ENCODE measurements at regions not wholly inside any gene's neighbourhood (a gene's known extent, or its start where the extent isn't known, plus 50 kb on each side); places are given as distances from the start of the nearest gene placed in this dataset.
A peak's percentile ranks its signal among the peaks of the same experiment; 100 is the strongest.
"Not testable (repeated sequence)": the region's sequence is repeated elsewhere in the genome, so short reads cannot be mapped to it uniquely, and the experiment has no call there.

DNA sequence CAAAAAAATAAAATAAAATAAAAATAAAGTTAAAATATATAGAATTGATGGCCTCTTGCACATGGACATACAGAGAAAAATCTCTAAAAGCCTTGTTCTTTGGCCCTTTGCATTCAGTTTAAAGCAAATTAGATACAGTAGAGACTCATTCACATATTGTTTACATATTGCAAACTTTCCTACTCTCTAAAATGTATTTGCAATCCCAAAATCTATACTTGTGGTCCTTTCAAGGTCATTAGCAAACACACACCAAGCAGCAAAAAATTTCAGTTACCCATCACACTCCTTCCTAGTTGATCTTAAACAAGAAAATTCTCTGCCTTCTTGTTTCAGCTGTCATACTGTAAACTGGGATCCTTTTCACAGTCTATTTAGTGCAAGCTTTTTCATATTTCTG lies 61.0 kb upstream of the SLC44A3 start:
- Histone ChIP-seq H3K27ac (ENCODE audit: low read depth in 1 of 2, low read length in 2 of 2) (no peak overlapping the region), H3K27me3 (ENCODE audit: control insufficient read depth in 4 of 4, insufficient read depth in 4 of 4, low read length in 3 of 4) (no peaks in the 10 kb centered on the region), H3K4me3 (ENCODE audit: low read depth in 1 of 3, low read length in 3 of 3) (no peak overlapping the region), H3K4me1 (ENCODE audit: control insufficient read depth in 4 of 4, insufficient read depth in 4 of 4, low read length in 3 of 4) (peaks cover under 1 to 17% (median 13%) of the 10 kb centered on the region in 4 donors), H3K9me3 (ENCODE audit: control insufficient read depth in 4 of 4, low read length in 3 of 4) (no peaks in the 10 kb centered on the region), H3K36me3 (ENCODE audit: control insufficient read depth in 4 of 4, insufficient read depth in 3 of 4, low read depth in 1 of 4, low read length in 3 of 4) (no peaks in the 10 kb centered on the region), H3K9ac (ENCODE audit: low read depth in 1 of 2, low read length in 2 of 2) (no peak overlapping the region)
- TF ChIP-seq, protein P1, sequence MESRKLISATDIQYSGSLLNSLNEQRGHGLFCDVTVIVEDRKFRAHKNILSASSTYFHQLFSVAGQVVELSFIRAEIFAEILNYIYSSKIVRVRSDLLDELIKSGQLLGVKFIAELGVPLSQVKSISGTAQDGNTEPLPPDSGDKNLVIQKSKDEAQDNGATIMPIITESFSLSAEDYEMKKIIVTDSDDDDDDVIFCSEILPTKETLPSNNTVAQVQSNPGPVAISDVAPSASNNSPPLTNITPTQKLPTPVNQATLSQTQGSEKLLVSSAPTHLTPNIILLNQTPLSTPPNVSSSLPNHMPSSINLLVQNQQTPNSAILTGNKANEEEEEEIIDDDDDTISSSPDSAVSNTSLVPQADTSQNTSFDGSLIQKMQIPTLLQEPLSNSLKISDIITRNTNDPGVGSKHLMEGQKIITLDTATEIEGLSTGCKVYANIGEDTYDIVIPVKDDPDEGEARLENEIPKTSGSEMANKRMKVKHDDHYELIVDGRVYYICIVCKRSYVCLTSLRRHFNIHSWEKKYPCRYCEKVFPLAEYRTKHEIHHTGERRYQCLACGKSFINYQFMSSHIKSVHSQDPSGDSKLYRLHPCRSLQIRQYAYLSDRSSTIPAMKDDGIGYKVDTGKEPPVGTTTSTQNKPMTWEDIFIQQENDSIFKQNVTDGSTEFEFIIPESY (IDR thresholded peaks at IDR 0.05): no peak
- TF ChIP-seq HNF4G (IDR thresholded peaks at IDR 0.05) (no peak), TAF1 (conservative IDR thresholded peaks at IDR 0.05) (no peak), EGR1 (IDR thresholded peaks at IDR 0.05; ENCODE audit: low read depth in 2 of 2) (no peak), NR2F2 (IDR thresholded peaks at IDR 0.05) (no peak), GABPA (IDR thresholded peaks at IDR 0.05 in 1 of 2, conservative IDR thresholded peaks at IDR 0.05 in 1 of 2) (no peak)
- TF ChIP-seq, protein P2, sequence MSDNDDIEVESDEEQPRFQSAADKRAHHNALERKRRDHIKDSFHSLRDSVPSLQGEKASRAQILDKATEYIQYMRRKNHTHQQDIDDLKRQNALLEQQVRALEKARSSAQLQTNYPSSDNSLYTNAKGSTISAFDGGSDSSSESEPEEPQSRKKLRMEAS (IDR thresholded peaks at IDR 0.05): no peak
- DNase-seq (ENCODE audit: low spot score): no peak

DNA sequence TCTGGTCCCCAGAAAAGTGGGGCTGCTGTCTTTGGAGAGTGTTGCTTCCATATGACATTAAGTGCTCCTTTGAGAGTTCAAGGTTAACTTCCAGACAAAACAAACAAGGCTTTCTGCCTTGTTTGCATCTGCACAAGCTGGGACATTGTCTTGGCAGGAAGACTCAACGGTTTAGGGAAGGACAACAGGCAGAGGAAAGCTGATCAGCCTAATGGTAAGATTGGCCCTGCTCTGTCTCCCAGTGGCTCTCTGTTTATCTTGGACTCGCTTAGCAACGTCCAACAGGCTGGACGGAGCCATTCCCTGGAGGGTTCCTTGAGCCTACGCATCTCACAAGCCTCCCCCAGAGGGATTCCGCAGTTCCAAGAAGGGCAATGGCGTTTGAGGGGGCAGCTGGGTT lies 62.2 kb upstream of the SLC44A3 start:
- no peaks in the 10 kb centered on the region for H3K27me3 ChIP-seq (ENCODE audit: control insufficient read depth in 4 of 4, insufficient read depth in 4 of 4, low read length in 3 of 4)
- no peak overlapping the region for H3K4me3 ChIP-seq (ENCODE audit: low read depth in 1 of 3, low read length in 3 of 3)
- peaks cover 2 to 29% (median 22%) of the 10 kb centered on the region in 4 donors for H3K4me1 ChIP-seq (ENCODE audit: control insufficient read depth in 4 of 4, insufficient read depth in 4 of 4, low read length in 3 of 4)
- H3K9me3 ChIP-seq (ENCODE audit: control insufficient read depth in 4 of 4, low read length in 3 of 4): no peaks in the 10 kb centered on the region
- H3K36me3 ChIP-seq (ENCODE audit: control insufficient read depth in 4 of 4, insufficient read depth in 3 of 4, low read depth in 1 of 4, low read length in 3 of 4): no peaks in the 10 kb centered on the region
- no peak overlapping the region for H3K9ac ChIP-seq (ENCODE audit: low read depth in 1 of 2, low read length in 2 of 2)
- H3K27ac ChIP-seq (ENCODE audit: low read depth in 1 of 2, low read length in 2 of 2): no peak overlapping the region
- no peak for DNase-seq (ENCODE audit: low spot score)
- 75% methylated on average over 7 of the region's 7 CpGs for WGBS
- no peak for TF ChIP-seq FOXA1 (IDR thresholded peaks at IDR 0.05)
- peak; percentile 22 for TF ChIP-seq SP1 (IDR thresholded peaks at IDR 0.05)
- TF ChIP-seq RXRA (IDR thresholded peaks at IDR 0.05): peak in 1 of 2 donors; percentile 28
- peak; percentile 83 for TF ChIP-seq NR2F2 (IDR thresholded peaks at IDR 0.05)
- no peak for TF ChIP-seq YY1 (IDR thresholded peaks at IDR 0.05)

DNA sequence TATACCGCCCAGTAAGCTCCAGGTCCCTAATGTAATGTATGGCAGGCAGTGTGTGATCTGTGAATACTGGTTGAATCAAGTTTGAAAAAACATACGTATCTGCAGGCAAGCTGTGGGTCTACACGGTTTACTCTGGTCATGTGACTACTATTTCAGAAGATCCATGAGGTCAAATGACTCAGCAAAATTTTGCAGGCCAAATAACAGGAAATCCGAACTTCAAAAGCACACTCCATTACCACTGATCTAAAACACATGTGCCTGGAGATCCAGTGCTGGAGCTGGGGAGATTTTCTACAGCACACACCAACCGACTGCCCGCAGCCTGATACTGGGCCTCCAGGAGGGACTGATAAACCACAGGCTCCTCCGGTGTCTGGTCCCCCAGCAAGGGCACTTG lies 64.5 kb upstream of the SLC44A3 start:
- no peaks in the 10 kb centered on the region for H3K36me3 ChIP-seq (ENCODE audit: control insufficient read depth in 4 of 4, insufficient read depth in 3 of 4, low read depth in 1 of 4, low read length in 3 of 4)
- H3K27me3 ChIP-seq (ENCODE audit: control insufficient read depth in 4 of 4, insufficient read depth in 4 of 4, low read length in 3 of 4): no peaks in the 10 kb centered on the region
- TF ChIP-seq NR2F2 (IDR thresholded peaks at IDR 0.05) (peak; percentile 62), SP1 (IDR thresholded peaks at IDR 0.05) (no peak), RXRA (IDR thresholded peaks at IDR 0.05) (peak; percentile 30 to 42), YY1 (IDR thresholded peaks at IDR 0.05) (no peak)
- H3K27ac ChIP-seq (ENCODE audit: low read depth in 1 of 2, low read length in 2 of 2): no peak overlapping the region
- WGBS: 55% methylated on average over 7 of the region's 7 CpGs
- H3K9me3 ChIP-seq (ENCODE audit: control insufficient read depth in 4 of 4, low read length in 3 of 4): no peaks in the 10 kb centered on the region
- H3K4me3 ChIP-seq (ENCODE audit: low read depth in 1 of 3, low read length in 3 of 3): no peak overlapping the region
- no peak overlapping the region for H3K9ac ChIP-seq (ENCODE audit: low read depth in 1 of 2, low read length in 2 of 2)
- no peak for DNase-seq (ENCODE audit: low spot score)
- H3K4me1 ChIP-seq (ENCODE audit: control insufficient read depth in 4 of 4, insufficient read depth in 4 of 4, low read length in 3 of 4): peaks cover 2 to 29% (median 22%) of the 10 kb centered on the region in 4 donors

DNA sequence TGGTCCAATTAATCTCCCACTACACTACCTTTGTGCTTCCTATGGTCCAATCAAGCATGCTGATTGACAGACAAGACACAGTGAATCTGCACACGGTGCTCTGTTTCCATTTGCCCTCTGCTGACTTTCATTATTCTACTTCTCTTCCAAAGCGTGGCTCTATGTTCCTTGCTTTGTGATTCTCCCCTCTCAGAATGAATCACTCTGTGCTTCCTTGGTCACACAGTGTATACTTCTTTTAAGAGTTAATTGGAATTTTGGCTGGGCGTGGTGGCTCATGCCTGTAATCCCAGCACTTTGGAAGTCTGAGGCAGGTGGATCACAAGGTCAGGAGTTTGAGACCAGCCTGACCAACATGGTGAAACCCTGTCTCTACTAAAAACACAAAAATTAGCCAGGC lies 65.1 kb upstream of the SLC44A3 start:
- H3K9ac ChIP-seq (ENCODE audit: low read depth in 1 of 2, low read length in 2 of 2); H3K4me3 ChIP-seq (ENCODE audit: low read depth in 1 of 3, low read length in 3 of 3); H3K27me3 ChIP-seq (ENCODE audit: control insufficient read depth in 4 of 4, insufficient read depth in 4 of 4, low read length in 3 of 4); DNase-seq (ENCODE audit: low spot score); H3K36me3 ChIP-seq (ENCODE audit: control insufficient read depth in 4 of 4, insufficient read depth in 3 of 4, low read depth in 1 of 4, low read length in 3 of 4); H3K9me3 ChIP-seq (ENCODE audit: control insufficient read depth in 4 of 4, low read length in 3 of 4): not testable (repeated sequence)
- peaks cover 2 to 29% (median 22%) of the 10 kb centered on the region in 4 donors for H3K4me1 ChIP-seq (ENCODE audit: control insufficient read depth in 4 of 4, insufficient read depth in 4 of 4, low read length in 3 of 4)
- peak overlapping the region in 1 of 2 donors; percentile 1 for H3K27ac ChIP-seq (ENCODE audit: low read depth in 1 of 2, low read length in 2 of 2)
- 90% methylated on average over 3 of the region's 3 CpGs for WGBS

Data from liver (tissue), 7 donors.